ENCODE measurements at regions not wholly inside any gene's neighbourhood (a gene's known extent, or its start where the extent isn't known, plus 50 kb on each side); places are given as distances from the start of the nearest gene placed in this dataset.

GRCh38 chr9:134981829-134982228 lies 64.1 kb upstream of the FCN1 start:
- TF ChIP-seq HDGF (IDR thresholded peaks at IDR 0.05) (no peak), CHD1 (IDR thresholded peaks at IDR 0.05; ENCODE audit: low read depth, low read length) (no peak), MYB (IDR thresholded peaks at IDR 0.05; ENCODE audit: borderline replicate concordance, low read depth, low read length) (no peak), RELA (IDR thresholded peaks at IDR 0.05; ENCODE audit: borderline replicate concordance, partially characterized antibody) (no peak), SREBF1 (IDR thresholded peaks at IDR 0.05; ENCODE audit: low read length) (no peak), RBBP5 (conservative IDR thresholded peaks at IDR 0.05) (no peak), ELK1 (IDR thresholded peaks at IDR 0.05; ENCODE audit: low read depth, low read length) (no peak), YY1 (IDR thresholded peaks at IDR 0.05; ENCODE audit: low read depth, low read length) (no peak)
- TF ChIP-seq, protein P1, sequence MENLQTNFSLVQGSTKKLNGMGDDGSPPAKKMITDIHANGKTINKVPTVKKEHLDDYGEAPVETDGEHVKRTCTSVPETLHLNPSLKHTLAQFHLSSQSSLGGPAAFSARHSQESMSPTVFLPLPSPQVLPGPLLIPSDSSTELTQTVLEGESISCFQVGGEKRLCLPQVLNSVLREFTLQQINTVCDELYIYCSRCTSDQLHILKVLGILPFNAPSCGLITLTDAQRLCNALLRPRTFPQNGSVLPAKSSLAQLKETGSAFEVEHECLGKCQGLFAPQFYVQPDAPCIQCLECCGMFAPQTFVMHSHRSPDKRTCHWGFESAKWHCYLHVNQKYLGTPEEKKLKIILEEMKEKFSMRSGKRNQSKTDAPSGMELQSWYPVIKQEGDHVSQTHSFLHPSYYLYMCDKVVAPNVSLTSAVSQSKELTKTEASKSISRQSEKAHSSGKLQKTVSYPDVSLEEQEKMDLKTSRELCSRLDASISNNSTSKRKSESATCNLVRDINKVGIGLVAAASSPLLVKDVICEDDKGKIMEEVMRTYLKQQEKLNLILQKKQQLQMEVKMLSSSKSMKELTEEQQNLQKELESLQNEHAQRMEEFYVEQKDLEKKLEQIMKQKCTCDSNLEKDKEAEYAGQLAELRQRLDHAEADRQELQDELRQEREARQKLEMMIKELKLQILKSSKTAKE (IDR thresholded peaks at IDR 0.05; ENCODE audit: low read depth, poor library complexity, severe bottlenecking) = no peak
- TF ChIP-seq, protein P2, sequence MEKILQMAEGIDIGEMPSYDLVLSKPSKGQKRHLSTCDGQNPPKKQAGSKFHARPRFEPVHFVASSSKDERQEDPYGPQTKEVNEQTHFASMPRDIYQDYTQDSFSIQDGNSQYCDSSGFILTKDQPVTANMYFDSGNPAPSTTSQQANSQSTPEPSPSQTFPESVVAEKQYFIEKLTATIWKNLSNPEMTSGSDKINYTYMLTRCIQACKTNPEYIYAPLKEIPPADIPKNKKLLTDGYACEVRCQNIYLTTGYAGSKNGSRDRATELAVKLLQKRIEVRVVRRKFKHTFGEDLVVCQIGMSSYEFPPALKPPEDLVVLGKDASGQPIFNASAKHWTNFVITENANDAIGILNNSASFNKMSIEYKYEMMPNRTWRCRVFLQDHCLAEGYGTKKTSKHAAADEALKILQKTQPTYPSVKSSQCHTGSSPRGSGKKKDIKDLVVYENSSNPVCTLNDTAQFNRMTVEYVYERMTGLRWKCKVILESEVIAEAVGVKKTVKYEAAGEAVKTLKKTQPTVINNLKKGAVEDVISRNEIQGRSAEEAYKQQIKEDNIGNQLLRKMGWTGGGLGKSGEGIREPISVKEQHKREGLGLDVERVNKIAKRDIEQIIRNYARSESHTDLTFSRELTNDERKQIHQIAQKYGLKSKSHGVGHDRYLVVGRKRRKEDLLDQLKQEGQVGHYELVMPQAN (conservative IDR thresholded peaks at IDR 0.05) = no peak
- no peak overlapping the region for H3K9ac ChIP-seq (ENCODE audit: control insufficient read depth, insufficient read depth, low read length)
- H3K27ac ChIP-seq (ENCODE audit: control insufficient read depth, insufficient read depth) = no peak overlapping the region
- no peak for FAIRE-seq
- no peaks in the 10 kb centered on the region for H3K27me3 ChIP-seq (replicated peaks in 1 of 2; ENCODE audit: control insufficient read depth in 2 of 2, insufficient read depth in 2 of 2, low read length in 1 of 2)
- H3K4me2 ChIP-seq (ENCODE audit: control insufficient read depth, insufficient read depth) = no peak overlapping the region
- ChIA-PET SMC1A (ENCODE audit: uncharacterized antibody, unreplicated experiment) (interaction anchor here (0.9 to 2.3 kb wide), 2 partner anchors 51 to 203 kb away, joined by 3 to 9 read pairs; no protein-coding TSS in a partner anchor), POLR2A (no interaction called here), RAD21 (ENCODE audit: unreplicated experiment) (no interaction called here), CTCF (interaction anchor here (1.0 to 2.4 kb wide), 4 partner anchors 49 to 283 kb away, joined by 4 to 17 read pairs (median 6); no protein-coding TSS in a partner anchor)
- H2AFZ ChIP-seq (ENCODE audit: control insufficient read depth, low read depth, low read length) = no peak overlapping the region
- H3K9me3 ChIP-seq (replicated peaks; ENCODE audit: control insufficient read depth, insufficient read depth, low read length) = peaks cover under 1% of the 10 kb centered on the region; the same call in 2 of the 3 replicates
- 48% methylated on average over 11 of the region's 11 CpGs for WGBS (ENCODE audit: insufficient coverage, insufficient replicate concordance, low lambda C conversion rate, missing lambda C conversion rate)
- BruUV-seq (replicated peaks) = no TSS peak
- H3K4me3 ChIP-seq = no peak overlapping the region
- ATAC-seq = no peak
- DNase-seq (ENCODE audit: low read depth, low spot score) = no peak
- no peaks in the 10 kb centered on the region for H3K36me3 ChIP-seq (ENCODE audit: control insufficient read depth in 2 of 2, insufficient read depth in 2 of 2, low read length in 1 of 2)
- in situ Hi-C loops (cut with MboI) = loop anchor here (5.0 kb wide), 1 partner anchor 285 kb away; no protein-coding TSS in a partner anchor
- no peaks in the 10 kb centered on the region for H3K79me2 ChIP-seq (ENCODE audit: control insufficient read depth, insufficient read depth, low read length)
- intact Hi-C loops (cut with micrococcal nuclease; ENCODE audit: unreplicated experiment) = loop anchor here (5.0 kb wide), 2 partner anchors 205 to 285 kb away; no protein-coding TSS in a partner anchor
- H3K4me1 ChIP-seq (ENCODE audit: control insufficient read depth, insufficient read depth, low read length) = no peaks in the 10 kb centered on the region
- no peaks in the 10 kb centered on the region for H4K20me1 ChIP-seq (ENCODE audit: control insufficient read depth, insufficient read depth)
